ENCODE measurements at regions not wholly inside any gene's neighbourhood (a gene's known extent, or its start where the extent isn't known, plus 50 kb on each side); places are given as distances from the start of the nearest gene placed in this dataset.

GRCh38 chr3:21274079-21274571 lies 476.9 kb downstream of the ZNF385D start:
- no peak overlapping the region for H3K27ac Mint-ChIP-seq
- peaks cover 9% of the 10 kb centered on the region for H3K9me3 Mint-ChIP-seq (ENCODE audit: low read depth)
- H3K4me3 Mint-ChIP-seq (ENCODE audit: low read depth) = no peak overlapping the region

GRCh38 chr3:21273259-21274025 lies 477.6 kb downstream of the ZNF385D start:
- no peak for TF ChIP-seq CTCF (IDR thresholded peaks at IDR 0.05; ENCODE audit: unreplicated experiment)
- Mint-ChIP-seq H3K27ac (no peak overlapping the region), H3K4me1 (ENCODE audit: low read depth) (no peaks in the 10 kb centered on the region), H3K36me3 (ENCODE audit: insufficient read depth) (no peaks in the 10 kb centered on the region), H3K4me3 (ENCODE audit: low read depth) (no peak overlapping the region), H3K9me3 (ENCODE audit: low read depth) (peaks cover 9% of the 10 kb centered on the region), H3K27me3 (no peaks in the 10 kb centered on the region)
- no peak for DNase-seq (ENCODE audit: low spot score, unreplicated experiment)

More at GRCh38 chr3:21274079-21274571, 476.9 kb downstream of the ZNF385D start:
- H3K27me3 Mint-ChIP-seq = no peaks in the 10 kb centered on the region
- no peaks in the 10 kb centered on the region for H3K36me3 Mint-ChIP-seq (ENCODE audit: insufficient read depth)
- no peak for DNase-seq (ENCODE audit: low spot score, unreplicated experiment)
- no peaks in the 10 kb centered on the region for H3K4me1 Mint-ChIP-seq (ENCODE audit: low read depth)
- no peak for TF ChIP-seq CTCF (IDR thresholded peaks at IDR 0.05; ENCODE audit: unreplicated experiment)

- Mint-ChIP-seq H3K27me3 (no peaks in the 10 kb centered on the region), H3K27ac (no peak overlapping the region), H3K4me1 (ENCODE audit: low read depth) (no peaks in the 10 kb centered on the region), H3K9me3 (ENCODE audit: low read depth) (peaks cover 9% of the 10 kb centered on the region), H3K36me3 (ENCODE audit: insufficient read depth) (no peaks in the 10 kb centered on the region), H3K4me3 (ENCODE audit: low read depth) (no peak overlapping the region)
- TF ChIP-seq CTCF (IDR thresholded peaks at IDR 0.05; ENCODE audit: unreplicated experiment) = no peak
- no peak for DNase-seq (ENCODE audit: low spot score, unreplicated experiment)
These were observed 479.4 kb downstream of the ZNF385D start for GRCh38 chr3:21271606-21272016.

DNA sequence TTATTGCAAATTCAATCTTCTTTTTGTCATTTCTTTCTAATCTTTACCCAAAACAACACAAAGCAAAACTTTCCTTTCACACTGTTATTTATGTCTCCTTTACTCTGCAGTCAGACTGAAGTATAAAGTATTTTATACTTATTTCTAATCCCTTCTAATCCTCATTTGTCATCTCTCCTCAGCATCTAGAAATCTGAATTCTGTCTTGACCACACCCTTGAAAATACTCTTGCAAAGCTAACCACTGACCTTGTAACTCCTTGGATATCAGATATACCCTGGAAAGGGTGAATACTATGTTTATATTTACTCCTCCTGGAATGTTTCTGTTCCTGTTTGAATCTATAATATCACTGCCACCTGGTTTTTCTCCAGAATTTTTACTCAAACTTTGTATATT lies 481.1 kb downstream of the ZNF385D start:
- Mint-ChIP-seq H3K36me3 (ENCODE audit: insufficient read depth) (no peaks in the 10 kb centered on the region), H3K27ac (no peak overlapping the region), H3K4me3 (ENCODE audit: low read depth) (no peak overlapping the region), H3K4me1 (ENCODE audit: low read depth) (no peaks in the 10 kb centered on the region), H3K9me3 (ENCODE audit: low read depth) (peaks cover 6% of the 10 kb centered on the region), H3K27me3 (no peaks in the 10 kb centered on the region)
- TF ChIP-seq CTCF (IDR thresholded peaks at IDR 0.05; ENCODE audit: unreplicated experiment) = no peak
- no peak for DNase-seq (ENCODE audit: low spot score, unreplicated experiment)

GRCh38 chr3:21260507-21260906 lies 490.5 kb downstream of the ZNF385D start:
- no peaks in the 10 kb centered on the region for H3K36me3 Mint-ChIP-seq (ENCODE audit: insufficient read depth)
- peaks cover 2% of the 10 kb centered on the region for H3K9me3 Mint-ChIP-seq (ENCODE audit: low read depth)
- no peak overlapping the region for H3K27ac Mint-ChIP-seq
- no peaks in the 10 kb centered on the region for H3K27me3 Mint-ChIP-seq
- no peak for DNase-seq (ENCODE audit: low spot score, unreplicated experiment)
- no peak overlapping the region for H3K4me3 Mint-ChIP-seq (ENCODE audit: low read depth)
- no peak for TF ChIP-seq CTCF (IDR thresholded peaks at IDR 0.05; ENCODE audit: unreplicated experiment)
- peaks cover 16% of the 10 kb centered on the region for H3K4me1 Mint-ChIP-seq (ENCODE audit: low read depth)

Data from progenitor cell of endocrine pancreas (in vitro differentiated cells).